ENCODE measurements at regions not wholly inside any gene's neighbourhood (a gene's known extent, or its start where the extent isn't known, plus 50 kb on each side); places are given as distances from the start of the nearest gene placed in this dataset.
"Not testable (repeated sequence)": the region's sequence is repeated elsewhere in the genome, so short reads cannot be mapped to it uniquely, and the experiment has no call there.

DNA sequence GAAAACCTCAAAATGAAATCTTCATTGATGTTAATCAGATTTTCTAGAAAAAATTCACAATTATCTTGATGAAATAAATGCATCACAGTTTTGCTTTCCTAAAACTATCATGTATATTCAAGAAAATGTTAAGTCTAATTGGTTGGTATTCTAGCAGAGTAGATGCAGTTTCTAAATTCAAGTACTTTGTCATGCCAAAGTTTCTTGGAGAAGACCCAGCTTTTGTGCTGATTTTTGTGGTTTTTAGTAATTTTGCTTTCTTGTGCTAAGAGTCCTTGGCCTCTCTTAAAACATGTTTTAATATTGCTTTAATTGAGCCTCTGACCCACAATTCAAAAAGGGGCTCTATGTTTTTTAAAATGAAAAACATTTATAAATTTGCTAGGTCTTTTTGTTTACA, 924.8 kb upstream of the PTPRD start:
- no peak for DNase-seq (ENCODE audit: low read depth)

DNA sequence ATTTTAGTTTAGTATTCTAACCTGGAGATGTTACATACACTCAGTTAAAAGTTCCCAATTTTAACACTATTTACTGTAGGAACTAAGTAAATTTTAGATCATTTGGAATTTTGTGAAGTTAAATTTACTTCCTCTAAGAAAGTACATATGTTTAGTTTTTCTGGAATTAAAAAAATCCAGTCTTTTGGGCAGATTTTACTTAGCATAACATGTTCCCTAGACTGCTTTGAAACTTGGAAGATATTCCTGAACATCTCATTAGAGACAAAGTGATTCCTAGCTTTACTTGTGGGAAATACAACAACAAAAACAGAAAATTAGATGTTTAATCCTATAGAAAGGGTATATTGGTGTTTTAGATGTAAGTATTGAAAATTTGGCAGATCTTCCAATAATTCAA, 930.0 kb upstream of the PTPRD start:
- DNase-seq (ENCODE audit: low read depth) = no peak

DNA sequence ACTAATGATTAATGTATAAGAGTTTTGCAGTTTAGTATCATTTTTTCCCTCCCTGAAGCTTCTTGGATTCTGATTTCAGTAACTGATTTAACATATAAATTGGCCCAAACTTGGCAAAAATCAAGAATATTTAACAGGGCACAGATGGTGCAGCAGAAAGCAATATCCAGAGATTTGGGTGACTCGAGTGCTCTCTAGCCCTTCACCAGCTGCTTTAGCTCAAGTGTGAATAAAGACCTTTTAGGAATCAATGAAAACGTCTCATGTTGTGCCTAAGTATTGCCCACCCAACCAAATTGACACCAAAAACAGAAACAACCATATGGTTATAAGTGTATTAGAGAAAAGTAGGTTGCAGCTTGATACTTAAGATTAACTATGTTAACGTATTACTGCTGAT, 933.4 kb upstream of the PTPRD start:
- DNase-seq (ENCODE audit: low read depth) = no peak

GRCh38 chr9:11549311-11549794, 936.6 kb upstream of the PTPRD start:
- no peak for DNase-seq (ENCODE audit: low read depth)

DNA sequence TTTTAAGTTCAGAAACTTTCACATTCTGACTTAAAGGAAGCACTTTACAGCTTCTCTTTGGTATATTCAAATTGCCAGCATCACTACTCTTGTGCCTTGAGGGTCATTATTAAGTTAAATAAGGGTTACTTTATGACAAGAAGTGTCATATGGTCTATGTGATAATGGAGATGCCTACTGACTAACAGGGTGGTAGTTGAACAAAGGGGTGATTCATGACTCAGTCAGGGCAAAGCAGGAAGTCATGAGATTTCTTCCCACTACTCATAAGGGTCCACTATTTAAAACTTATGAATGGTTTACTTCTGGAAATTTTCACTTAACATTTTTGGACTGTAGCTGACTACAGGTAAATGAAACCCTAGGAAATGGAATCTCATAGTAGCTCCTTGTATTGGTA, 938.3 kb upstream of the PTPRD start:
- DNase-seq (ENCODE audit: low read depth) = no peak

GRCh38 chr9:11558043-11558442, 945.2 kb upstream of the PTPRD start:
- DNase-seq (ENCODE audit: low read depth) = no peak

- DNase-seq (ENCODE audit: low read depth) = no peak
These were observed 946.4 kb upstream of the PTPRD start for GRCh38 chr9:11559001-11559776.

- no peak for DNase-seq (ENCODE audit: low read depth)
These were observed 964.7 kb upstream of the PTPRD start for GRCh38 chr9:11577522-11577921.

DNA sequence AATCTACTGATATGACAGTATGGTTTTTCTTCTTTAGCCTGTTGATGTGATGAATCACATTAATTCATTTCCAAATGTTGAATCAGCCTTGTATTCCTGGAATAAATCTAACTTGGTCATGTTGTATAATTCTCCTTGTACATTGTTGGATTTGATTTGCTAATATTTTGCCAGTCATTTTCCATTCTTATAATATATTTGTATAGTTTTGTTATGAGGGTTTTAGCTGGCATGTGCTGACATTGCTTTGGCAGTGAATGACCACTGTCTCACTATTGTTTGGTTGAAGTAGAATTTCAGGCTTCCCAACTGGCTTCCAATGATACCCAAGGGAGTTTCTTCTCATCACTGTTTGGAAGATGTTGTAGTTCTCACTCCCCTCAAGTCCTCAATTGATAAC, 983.0 kb upstream of the PTPRD start:
- no peak for DNase-seq (ENCODE audit: low read depth)

- no peak for DNase-seq (ENCODE audit: low read depth)
These were observed 1005.5 kb upstream of the PTPRD start for GRCh38 chr9:11618241-11618805.

- DNase-seq (ENCODE audit: low read depth) = no peak
These were observed 1019.9 kb upstream of the PTPRD start for GRCh38 chr9:11632691-11633090.

GRCh38 chr9:11646831-11647230, 1034.0 kb upstream of the PTPRD start:
- no peak for DNase-seq (ENCODE audit: low read depth)

DNA sequence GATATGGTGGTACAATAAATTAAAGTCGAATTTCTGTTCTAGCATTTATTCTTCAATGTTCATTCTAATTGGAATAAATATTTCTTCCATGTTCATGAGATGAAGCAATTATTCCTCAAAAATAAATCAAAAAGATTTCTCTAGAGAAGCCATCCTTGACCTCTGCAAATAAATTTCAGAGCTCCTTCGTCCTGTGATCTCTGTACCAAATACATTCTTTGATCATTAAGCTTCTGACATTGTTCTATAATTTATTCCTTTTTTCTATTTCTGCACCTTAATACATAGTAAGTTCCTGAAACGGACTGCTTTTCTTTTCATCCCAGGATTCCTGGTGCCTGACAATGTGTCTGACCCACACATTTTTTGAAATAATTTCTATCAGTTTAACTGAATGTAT, 1039.3 kb upstream of the TYRP1 start:
- DNase-seq (ENCODE audit: low read depth) = no peak

DNA sequence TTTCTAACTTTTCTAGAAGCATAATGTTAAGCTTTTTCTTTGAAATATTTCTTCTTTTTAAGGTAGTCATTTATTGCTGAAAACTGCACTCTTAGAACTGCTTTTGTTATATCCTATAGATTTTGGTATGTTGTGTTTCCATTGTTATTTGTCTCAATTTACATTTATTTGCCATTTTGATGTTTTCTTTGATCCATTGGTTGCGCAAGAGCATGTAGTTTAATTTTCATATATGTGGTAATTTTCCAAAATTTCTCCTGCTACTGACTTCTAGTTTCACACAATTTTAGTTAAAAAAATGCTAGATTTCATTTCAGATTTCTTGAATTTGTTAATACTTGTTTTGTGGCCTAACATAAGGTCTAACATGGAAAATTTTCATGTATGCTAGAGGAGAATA, 1029.3 kb upstream of the TYRP1 start:
- DNase-seq (ENCODE audit: low read depth) = no peak

DNA sequence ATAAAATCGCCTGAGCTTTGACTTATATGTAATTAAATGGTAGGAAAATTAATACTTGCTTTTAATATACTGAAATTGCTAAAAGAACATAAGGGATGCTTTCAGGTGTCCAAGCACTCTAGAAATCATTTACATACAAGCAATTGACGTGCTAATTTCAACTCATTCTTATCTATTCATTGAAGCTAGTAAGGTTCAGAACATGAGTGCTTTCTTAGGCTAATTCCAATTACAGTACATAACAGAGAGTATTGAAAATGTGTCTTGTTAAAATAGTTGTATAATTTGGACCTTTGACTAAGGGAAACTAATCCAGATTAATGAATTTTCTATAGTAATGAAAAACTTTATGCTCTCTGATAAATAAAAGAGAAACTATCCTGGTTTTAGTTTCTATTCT, 1016.4 kb upstream of the TYRP1 start:
- DNase-seq (ENCODE audit: low read depth) = no peak

GRCh38 chr9:11686733-11687132, 1006.5 kb upstream of the TYRP1 start:
- DNase-seq (ENCODE audit: low read depth) = no peak

- no peak for DNase-seq (ENCODE audit: low read depth)
These were observed 996.1 kb upstream of the TYRP1 start for GRCh38 chr9:11697126-11697525.

DNA sequence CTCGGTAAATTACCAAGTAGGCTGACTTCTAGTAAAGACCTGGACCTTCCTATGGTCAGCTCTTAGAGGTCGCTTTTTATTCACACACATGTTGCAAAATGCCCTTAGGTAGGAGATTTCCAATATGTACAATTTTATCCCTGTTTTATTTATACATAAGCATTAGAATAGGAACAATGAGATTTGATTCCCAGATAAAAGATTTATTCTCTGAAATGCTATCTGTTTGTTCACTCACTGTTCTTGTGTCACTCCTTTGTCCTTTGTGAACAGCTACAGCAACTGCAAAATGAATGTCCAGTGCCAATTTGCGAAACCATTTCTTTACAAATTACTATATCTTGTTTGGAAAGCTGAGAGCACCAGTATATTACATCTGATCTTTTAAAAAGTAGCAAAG, 991.5 kb upstream of the TYRP1 start:
- DNase-seq (ENCODE audit: low read depth) = no peak

DNA sequence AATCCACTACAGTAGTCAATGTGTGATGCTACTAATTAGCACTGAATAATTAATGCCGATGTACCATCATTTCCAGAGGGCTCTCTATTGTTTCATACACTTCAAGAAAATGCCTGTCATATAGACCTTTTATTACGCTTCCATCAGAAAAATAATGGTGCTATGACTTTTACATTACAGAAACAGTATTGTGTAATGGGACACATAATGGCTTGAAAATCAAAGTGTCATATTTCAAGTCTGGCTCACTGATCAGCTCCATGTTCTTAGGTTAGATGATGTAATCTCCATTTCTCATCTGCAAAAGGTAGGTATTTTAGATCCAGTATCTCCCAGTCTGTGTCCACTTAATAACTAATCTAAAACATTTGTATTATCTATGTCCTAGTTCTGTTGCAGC, 990.6 kb upstream of the TYRP1 start:
- DNase-seq (ENCODE audit: low read depth) = no peak

- not testable (repeated sequence) for DNase-seq (ENCODE audit: low read depth)
These were observed 989.0 kb upstream of the TYRP1 start for GRCh38 chr9:11704198-11704597.

- no peak for DNase-seq (ENCODE audit: low read depth)
These were observed 984.3 kb upstream of the TYRP1 start for GRCh38 chr9:11708899-11709298.

DNA sequence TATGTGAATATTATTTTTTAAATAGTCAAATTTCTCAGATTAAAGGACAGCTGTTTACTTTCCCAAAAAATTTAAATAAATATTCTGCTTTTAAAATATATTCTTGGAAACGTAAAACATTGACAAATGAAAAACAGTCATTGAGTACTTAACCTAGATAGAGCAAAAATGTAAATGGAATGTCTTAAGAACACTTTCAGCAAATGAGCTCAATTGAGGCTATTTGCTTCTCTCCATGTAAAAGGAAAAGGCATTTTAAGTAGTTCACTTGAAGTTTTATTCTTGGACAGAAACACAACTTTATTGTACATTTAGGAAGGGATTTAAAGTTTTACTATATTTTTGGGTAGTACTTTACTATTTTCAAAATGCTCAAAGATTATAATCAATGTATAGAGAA, 983.6 kb upstream of the TYRP1 start:
- DNase-seq (ENCODE audit: low read depth) = no peak

GRCh38 chr9:11713077-11713476, 980.1 kb upstream of the TYRP1 start:
- no peak for DNase-seq (ENCODE audit: low read depth)

- no peak for DNase-seq (ENCODE audit: low read depth)
These were observed 970.2 kb upstream of the TYRP1 start for GRCh38 chr9:11722957-11723356.

Measured in CMK (cell line).